Lower leg skin (tissue), 3 donors: ENCODE measurements at regions not wholly inside any gene's neighbourhood (a gene's known extent, or its start where the extent isn't known, plus 50 kb on each side); places are given as distances from the start of the nearest gene placed in this dataset.

Source experiments
- CTCF ChIP-seq, 3 donors: fragments of 450-650 bp; IDR thresholded peaks; one replicate each; pipeline ENCODE4 v1.5.1; 2016; ENCODE audit warnings: antibody characterized with exemption in 3 of 3, mild to moderate bottlenecking in 3 of 3, moderate library complexity in 2 of 3
- POLR2A ChIP-seq, 2 donors: fragments of 450-650 bp; IDR thresholded peaks; one replicate each; pipeline ENCODE4 v1.6.1; 2016 to 2017; ENCODE audit warnings: antibody characterized with exemption in 2 of 2, mild to moderate bottlenecking in 1 of 2, moderate library complexity in 1 of 2

- TF ChIP-seq CTCF (IDR thresholded peaks at IDR 0.05) (no peak), POLR2A (IDR thresholded peaks at IDR 0.05) (no peak)
These were observed 72.7 kb upstream of the RGMB start for GRCh38 chr5:98700730-98701129.
